AG08395 (cell line): ENCODE measurements at regions not wholly inside any gene's neighbourhood (a gene's known extent, or its start where the extent isn't known, plus 50 kb on each side); places are given as distances from the start of the nearest gene placed in this dataset.

Experiments used
- DNase-seq: peaks from one replicate; pipeline ENCODE4 v3.0.0; 2012; ENCODE audit warnings: mixed read lengths, low spot score

- DNase-seq, result no peak
Measured at GRCh38 chr6:132973514-132973993, 159.2 kb downstream of the RPS12 start.

DNA sequence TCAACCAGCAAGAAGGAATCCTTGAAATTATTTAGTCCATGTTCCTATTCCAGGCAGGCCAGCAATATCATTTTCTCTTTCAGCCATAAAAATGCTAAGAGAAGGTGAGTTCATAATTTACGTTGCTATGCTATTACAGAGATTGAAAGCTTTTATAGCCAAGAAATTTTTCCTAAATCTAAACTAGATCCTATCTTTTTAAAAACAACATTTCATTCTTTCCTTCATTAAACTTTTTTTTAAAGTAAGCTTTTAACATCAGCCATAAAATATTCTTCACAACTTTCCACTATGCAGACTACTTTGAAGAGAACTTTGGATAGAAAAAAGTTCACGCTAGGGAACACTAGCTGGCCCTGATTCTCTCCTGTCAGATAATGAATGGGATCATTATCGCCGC lies 159.8 kb downstream of the RPS12 start:
- DNase-seq, result no peak

DNA sequence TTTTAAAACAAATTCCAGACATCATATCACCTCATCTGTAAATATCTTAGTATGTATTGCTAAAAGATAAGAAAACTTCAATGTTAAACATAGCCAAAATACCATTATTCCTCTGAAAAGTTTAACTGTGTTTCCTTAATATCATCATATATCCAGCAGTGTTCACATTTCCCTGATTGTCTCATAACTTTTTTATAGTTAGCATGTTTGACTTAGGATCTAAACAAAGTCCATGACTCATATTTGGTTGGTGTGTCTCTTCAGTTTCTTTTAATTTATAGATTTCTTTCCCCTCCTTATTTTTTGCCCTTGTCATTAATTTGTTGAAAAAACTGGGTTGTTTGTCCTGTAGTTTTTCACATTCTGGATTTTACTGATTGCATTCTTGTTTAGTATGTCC lies 163.0 kb downstream of the RPS12 start:
- DNase-seq, result no peak

- no peak for DNase-seq
Measured at GRCh38 chr6:132978685-132979084, 164.3 kb downstream of the RPS12 start.

DNA sequence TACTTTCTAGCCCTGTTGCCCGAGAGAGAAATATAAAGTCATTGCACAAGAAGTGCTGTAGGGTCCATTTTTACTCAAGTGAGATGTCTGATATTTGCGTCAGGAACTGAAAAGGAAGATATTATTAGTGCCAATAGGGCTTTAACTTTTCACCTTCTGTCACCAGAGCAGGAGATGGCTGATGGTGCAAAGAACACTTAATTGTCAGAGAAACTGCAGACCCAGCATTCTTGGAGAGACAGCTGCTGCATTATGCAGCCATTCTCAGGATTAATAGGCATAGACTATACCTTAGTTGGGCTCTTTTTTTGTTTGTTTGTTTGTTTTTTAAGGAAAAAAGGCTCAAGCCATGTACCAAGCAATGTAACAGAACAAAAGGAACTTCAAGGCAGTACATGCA lies 179.4 kb downstream of the RPS12 start:
- no peak for DNase-seq

GRCh38 chr6:132995009-132995408 lies 180.6 kb downstream of the RPS12 start:
- no peak for DNase-seq

- DNase-seq, result no peak
Measured at GRCh38 chr6:132995432-132995831, 181.1 kb downstream of the RPS12 start.

DNA sequence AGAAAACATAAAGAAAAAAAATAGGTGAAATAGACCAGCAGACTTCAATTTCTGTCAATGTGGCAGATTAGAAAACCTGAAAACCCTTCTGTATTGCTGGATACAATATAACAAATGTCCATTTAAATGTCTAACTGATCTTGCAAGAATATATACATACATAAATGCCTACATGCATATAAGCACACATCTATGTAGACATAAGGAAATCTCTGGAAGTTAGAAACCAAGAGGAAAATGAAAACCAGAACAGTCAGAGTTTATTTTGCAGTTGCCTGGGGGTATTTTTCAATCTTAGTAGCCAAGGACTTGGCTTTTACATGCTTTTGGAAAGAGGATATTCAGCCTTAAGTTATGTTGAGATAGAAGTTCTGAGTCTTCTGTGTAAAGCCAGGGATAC lies 184.0 kb downstream of the RPS12 start:
- no peak for DNase-seq

- DNase-seq, result no peak
Measured at GRCh38 chr6:133001040-133001565, 186.7 kb downstream of the RPS12 start.

DNA sequence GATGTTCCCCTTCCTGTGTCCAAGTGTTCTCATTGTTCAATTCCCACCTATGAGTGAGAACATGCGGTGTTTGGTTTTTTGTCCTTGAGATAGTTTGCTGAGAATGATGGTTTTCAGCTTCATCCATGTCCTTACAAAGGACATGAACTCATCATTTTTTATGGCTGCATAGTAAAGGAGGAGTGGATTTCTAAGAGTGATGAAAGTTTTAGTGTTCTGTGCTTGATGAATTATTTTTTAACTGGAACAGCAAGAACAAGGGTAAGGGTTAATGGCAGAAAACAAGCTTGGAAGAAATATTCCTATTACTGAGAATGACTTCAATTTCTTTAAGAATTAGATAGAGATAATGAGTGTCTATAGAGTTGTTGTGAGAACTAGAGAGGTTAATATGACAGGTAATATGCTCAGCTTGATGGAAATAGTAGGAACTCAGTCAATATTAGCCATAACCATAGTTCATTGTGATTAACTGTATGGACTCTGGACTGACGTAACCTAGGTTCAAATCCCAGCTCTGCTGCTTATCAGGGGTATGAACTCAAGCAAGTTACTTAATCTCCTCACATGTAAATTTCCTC lies 190.0 kb downstream of the RPS12 start:
- no peak for DNase-seq

DNA sequence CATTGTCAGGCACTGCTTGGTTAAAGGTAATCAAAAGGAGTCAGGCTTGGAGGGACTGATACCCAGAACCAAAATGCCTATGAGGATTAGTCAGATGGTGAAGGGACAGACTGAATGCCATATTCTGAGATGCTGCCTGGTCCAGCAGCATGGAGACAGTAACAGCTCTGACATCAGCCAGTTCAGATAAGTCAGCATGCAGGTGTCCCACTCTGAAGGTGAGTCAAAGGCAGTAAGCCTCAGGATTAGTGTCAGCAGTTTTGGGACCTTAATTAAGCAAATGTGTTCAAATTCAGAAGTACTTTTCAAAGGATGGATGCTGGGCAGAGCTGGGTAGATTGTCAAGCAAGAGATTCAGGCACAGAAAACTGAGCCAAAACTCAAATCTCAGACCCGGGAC lies 198.4 kb downstream of the RPS12 start:
- no peak for DNase-seq

DNA sequence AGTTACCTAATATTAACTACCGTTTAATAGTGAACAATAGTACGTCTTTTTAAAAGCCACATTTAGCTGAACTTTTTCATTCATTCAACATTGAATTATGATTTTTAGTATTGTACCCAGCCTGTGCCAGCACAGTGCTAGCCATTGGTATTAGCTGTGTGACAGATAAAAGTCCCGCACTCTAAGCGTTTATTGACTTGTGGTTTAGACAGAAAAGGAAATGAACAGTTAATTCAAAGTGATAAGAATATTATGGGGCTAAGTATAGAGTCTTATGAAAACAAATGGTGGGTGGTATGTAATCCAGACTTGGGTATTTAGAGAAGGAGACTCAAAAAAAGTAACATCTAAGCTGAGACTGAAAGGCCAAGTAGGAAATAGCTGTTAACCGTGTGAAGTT lies 202.3 kb downstream of the RPS12 start:
- no peak for DNase-seq

DNA sequence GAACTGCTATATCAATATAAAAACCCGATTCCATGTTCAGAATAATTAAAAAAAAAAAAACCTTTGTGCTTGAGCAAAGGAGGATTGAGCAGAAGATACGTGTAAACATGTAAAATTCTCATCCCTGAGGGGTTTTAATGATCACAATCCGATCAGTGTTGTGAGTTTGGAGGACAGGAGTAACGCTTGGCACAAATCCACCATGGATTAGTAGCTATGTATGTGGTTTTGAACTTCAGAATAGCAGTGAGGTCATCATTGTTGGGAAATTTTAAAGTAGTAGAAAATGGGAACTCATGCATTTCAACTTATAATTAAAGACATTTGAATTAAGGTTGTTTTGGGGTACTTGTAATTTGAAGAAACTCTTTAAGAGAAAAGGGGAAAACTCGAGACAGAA lies 203.2 kb downstream of the RPS12 start:
- no peak for DNase-seq

DNA sequence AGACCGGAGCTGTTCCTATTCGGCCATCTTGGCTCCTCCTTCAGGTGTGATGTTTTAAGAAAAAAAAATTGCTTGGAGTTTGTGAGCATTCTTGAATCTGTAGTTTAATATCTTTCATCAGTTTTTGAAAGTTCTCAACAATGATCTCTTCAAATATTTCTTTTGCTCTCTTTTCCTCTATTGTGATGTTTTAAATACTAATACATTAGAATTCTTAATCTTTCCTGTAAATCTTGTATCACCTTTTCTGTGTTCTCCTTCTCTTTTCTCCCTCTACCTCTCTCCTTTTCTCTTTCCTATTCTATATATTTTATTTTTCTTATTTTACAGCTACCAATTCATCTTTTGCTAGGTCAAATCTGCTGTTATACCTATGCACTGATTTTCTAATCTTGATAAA lies 212.3 kb downstream of the RPS12 start:
- DNase-seq, result no peak

DNA sequence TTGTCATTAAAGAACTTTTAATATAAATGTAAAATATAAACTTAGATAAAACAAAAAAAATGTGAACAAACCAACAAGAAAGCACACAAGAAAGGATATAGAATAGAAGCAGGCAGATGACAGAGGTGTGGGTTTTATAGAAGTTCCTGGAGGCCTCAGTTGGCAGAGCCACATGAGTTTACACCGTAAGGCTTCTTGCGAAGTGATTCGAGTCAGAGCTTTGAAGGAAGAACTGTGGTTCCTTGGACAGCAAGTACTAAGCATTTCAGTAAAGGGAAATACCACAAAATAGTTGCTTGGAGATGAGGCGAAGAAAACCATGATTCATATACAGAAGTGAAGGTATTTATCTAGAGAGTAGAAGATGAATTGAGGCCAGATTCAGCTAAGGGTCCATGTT lies 207.9 kb upstream of the EYA4 start:
- no peak for DNase-seq

GRCh38 chr6:133034509-133035206 lies 206.5 kb upstream of the EYA4 start:
- no peak for DNase-seq

DNA sequence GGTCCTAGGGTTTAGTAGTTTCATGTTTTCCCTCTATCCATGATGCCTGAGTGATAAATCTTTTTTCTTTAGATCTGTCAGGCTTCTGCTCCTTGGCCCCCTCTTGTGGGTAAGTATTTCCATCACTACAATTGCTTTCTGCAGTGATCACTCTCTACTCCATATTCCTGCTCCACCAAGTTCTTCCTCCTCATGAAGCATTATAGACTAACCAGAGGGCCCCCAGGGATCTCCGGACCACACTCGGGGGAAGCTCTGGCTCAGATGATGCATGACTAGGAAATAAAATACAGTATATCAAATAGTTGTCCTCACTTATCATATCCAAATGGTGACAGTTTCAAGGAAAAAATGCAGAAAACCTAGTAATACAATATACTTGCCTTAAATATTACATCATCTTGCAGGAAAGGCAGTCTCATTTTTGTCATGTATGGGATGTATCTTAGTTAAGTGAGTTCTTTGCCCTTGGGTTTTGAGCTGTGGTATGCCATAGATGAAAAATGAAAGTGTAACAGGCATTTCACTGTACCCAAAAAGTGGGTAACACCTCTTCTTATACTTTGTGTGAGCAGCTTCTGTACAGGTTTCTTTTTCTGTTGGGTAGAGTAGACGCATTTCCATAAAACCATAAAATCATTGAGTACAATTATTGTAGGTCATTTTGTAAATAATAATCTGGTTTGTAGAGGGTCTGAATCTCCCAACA lies 200.9 kb upstream of the EYA4 start:
- peak; percentile 2 for DNase-seq

- DNase-seq, result no peak
Measured at GRCh38 chr6:133040803-133041419, 200.2 kb upstream of the EYA4 start.

DNA sequence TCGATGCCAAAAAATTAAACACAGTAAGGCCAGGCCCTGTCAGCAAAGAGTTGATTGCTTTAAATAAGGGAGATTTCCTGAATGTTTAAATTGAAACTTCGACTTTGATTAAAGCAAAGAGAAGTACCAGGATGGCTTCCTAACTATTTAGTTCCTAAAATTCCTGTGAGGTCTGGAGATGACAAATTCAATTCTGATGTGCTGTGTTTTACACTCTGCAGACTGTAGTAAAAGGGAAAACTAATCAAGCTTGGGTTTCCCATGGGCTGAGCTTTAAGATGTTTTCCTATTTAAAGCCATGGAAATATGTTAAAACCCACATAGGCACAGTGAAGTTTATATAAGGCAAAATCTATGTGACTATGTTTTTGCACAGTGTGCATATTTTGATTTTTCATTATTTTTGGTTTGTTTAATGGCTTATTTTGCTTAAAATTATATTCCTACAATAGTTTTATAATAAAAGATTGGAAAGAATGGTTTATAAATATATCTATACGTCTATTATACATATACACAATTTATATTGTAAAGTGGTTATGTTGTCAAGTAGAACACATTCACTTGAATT lies 198.5 kb upstream of the EYA4 start:
- no peak for DNase-seq

GRCh38 chr6:133046576-133046975 lies 194.6 kb upstream of the EYA4 start:
- DNase-seq, result no peak

DNA sequence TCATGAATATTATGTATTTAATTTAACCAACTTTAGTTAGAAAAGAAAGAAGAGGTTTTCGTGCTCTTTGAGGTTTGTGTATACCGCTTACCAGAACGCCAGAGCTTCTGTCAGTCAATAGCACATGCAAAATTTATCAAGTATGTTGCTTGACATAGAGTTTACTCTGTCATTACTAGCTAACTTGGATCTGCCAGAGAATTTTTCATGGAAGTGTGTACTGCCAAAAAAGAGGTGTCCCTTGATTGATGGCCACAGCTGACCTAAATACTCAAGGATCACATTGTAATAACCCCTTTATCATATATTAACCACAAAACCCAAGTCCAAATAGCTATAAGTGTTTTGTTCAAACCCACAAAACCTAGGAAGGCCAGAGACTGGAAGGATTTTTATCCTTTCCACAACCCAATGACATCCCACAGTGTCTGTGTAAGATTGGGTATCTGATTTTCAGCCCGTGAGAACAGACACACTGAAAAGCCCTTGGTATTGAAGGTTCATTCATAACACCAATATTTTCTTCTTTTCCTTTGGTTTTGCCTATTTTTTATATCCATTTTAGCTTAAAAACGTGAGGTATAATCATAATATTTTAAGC lies 194.0 kb upstream of the EYA4 start:
- DNase-seq, result no peak

DNA sequence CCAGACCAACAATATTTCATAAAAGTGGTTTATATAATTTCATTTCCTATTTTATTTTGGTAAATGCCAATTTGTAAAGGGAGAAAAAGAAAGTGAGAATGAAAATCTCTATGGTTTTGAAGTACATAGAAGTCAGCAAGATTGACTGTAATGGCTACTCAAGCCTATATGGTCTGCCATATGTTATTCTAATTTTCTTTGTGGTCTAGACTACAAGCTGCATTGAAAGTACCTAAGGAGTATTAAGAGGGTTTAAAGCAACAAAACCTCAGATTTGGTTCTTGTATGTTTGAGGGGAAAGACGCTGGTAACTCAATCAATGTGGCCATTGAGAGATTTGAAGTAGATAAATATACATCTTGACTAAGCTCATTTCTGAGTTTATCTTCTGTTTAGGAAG lies 193.5 kb upstream of the EYA4 start:
- no peak for DNase-seq
